H9 (cell line): ENCODE measurements at regions not wholly inside any gene's neighbourhood (a gene's known extent, or its start where the extent isn't known, plus 50 kb on each side); places are given as distances from the start of the nearest gene placed in this dataset.

Experiments used
- DNase-seq: peaks from one replicate; pipeline ENCODE4 v3.0.0-alpha.2; 2017
- H2AFZ ChIP-seq: one replicate; pipeline ENCODE4 v1.6.1; 2013; ENCODE audit warnings: mild to moderate bottlenecking, low read length, control low read depth, moderate library complexity
- H2AK5ac ChIP-seq: 2 replicates; pipeline ENCODE4 v1.6.1; 2013; ENCODE audit warnings: low read length, control low read depth, mixed read lengths; ENCODE audit not compliant: insufficient read length
- H2BK120ac ChIP-seq: one replicate; pipeline ENCODE4 v1.6.1; 2013; ENCODE audit warnings: low read depth, mild to moderate bottlenecking, low read length, control low read depth, inconsistent platforms; ENCODE audit not compliant: poor library complexity, severe bottlenecking
- H2BK12ac ChIP-seq: 2 replicates; pipeline ENCODE4 v1.6.1; 2013; ENCODE audit warnings: low read length, control low read depth, mixed read lengths, low read depth; ENCODE audit not compliant: insufficient read length
- H2BK15ac ChIP-seq: 2 replicates; pipeline ENCODE4 v1.6.1; 2013; ENCODE audit warnings: low read depth, low read length, control low read depth
- H2BK20ac ChIP-seq: one replicate; pipeline ENCODE4 v1.6.1; 2013; ENCODE audit warnings: low read depth, mild to moderate bottlenecking, low read length, control low read depth, inconsistent platforms; ENCODE audit not compliant: poor library complexity, severe bottlenecking
- H2BK5ac ChIP-seq: 2 replicates; pipeline ENCODE4 v1.6.1; 2013; ENCODE audit warnings: low read length, control low read depth, mixed read lengths; ENCODE audit not compliant: insufficient read length
- H3K14ac ChIP-seq: 2 replicates; pipeline ENCODE4 v1.6.1; 2013; ENCODE audit warnings: low read length, control low read depth; ENCODE audit not compliant: insufficient read depth
- H3K18ac ChIP-seq: 2 replicates; pipeline ENCODE4 v1.6.1; 2013; ENCODE audit warnings: low read depth, mild to moderate bottlenecking, mixed read lengths, low read length, control low read depth; ENCODE audit not compliant: insufficient read length
- H3K23ac ChIP-seq: 2 replicates; pipeline ENCODE4 v1.6.1; 2013; ENCODE audit warnings: low read length, control low read depth, mixed read lengths, low read depth; ENCODE audit not compliant: insufficient read length
- H3K23me2 ChIP-seq: 2 replicates; pipeline ENCODE4 v1.6.1; 2013; ENCODE audit warnings: low read depth, mild to moderate bottlenecking, mixed read lengths, low read length, control low read depth; ENCODE audit not compliant: insufficient read length, poor library complexity, severe bottlenecking
- H3K27ac ChIP-seq: 2 replicates; pipeline ENCODE4 v1.5.1; 2013; ENCODE audit warnings: low read length, control low read depth, mixed read lengths, low read depth; ENCODE audit not compliant: insufficient read length
- H3K27me3 ChIP-seq: 2 replicates; pipeline ENCODE4 v1.6.1; 2013; ENCODE audit warnings: low read length, control low read depth, inconsistent platforms; ENCODE audit not compliant: insufficient read depth
- H3K4ac ChIP-seq: 2 replicates; pipeline ENCODE4 v1.6.1; 2013; ENCODE audit warnings: low read depth, mild to moderate bottlenecking, control low read depth, inconsistent platforms, low read length, moderate library complexity
- H3K4me1 ChIP-seq: 2 replicates; pipeline ENCODE4 v1.6.1; 2013; ENCODE audit warnings: low read length, control low read depth, inconsistent platforms; ENCODE audit not compliant: insufficient read depth
- H3K4me2 ChIP-seq: 2 replicates; pipeline ENCODE4 v1.6.1; 2013; ENCODE audit warnings: low read length, control low read depth, mixed read lengths; ENCODE audit not compliant: insufficient read length, insufficient read depth
- H3K56ac ChIP-seq: 2 replicates; pipeline ENCODE4 v1.6.1; 2013; ENCODE audit warnings: low read depth, mild to moderate bottlenecking, mixed read lengths, low read length, control low read depth; ENCODE audit not compliant: insufficient read length
- H3K79me1 ChIP-seq: 2 replicates; pipeline ENCODE4 v1.6.1; 2013; ENCODE audit warnings: low read depth, mild to moderate bottlenecking, moderate library complexity, low read length, control low read depth, inconsistent platforms; ENCODE audit not compliant: insufficient read depth, poor library complexity, severe bottlenecking
- H3K79me2 ChIP-seq: 2 replicates; pipeline ENCODE4 v1.6.1; 2013; ENCODE audit warnings: low read length, control low read depth, inconsistent platforms; ENCODE audit not compliant: insufficient read depth
- H3K9ac ChIP-seq: 2 replicates; pipeline ENCODE4 v1.6.1; 2013; ENCODE audit warnings: low read length, control low read depth, mixed read lengths; ENCODE audit not compliant: insufficient read length; ENCODE audit errors: extremely low read depth
- H3K9me3 ChIP-seq: one replicate; pipeline ENCODE4 v1.6.1; 2013; ENCODE audit warnings: low read depth, low read length, inconsistent platforms; ENCODE audit not compliant: control insufficient read depth
- H3T11ph ChIP-seq: one replicate; pipeline ENCODE4 v1.6.1; 2013; ENCODE audit warnings: mild to moderate bottlenecking, low read length, control low read depth, inconsistent platforms
- H4K20me1 ChIP-seq: one replicate; pipeline ENCODE4 v1.6.1; 2013; ENCODE audit not compliant: control insufficient read depth, insufficient read length, insufficient read depth
- H4K5ac ChIP-seq: 2 replicates; pipeline ENCODE4 v1.6.1; 2013; ENCODE audit warnings: low read depth, mild to moderate bottlenecking, mixed read lengths, low read length, control low read depth; ENCODE audit not compliant: insufficient read length
- H4K8ac ChIP-seq: replicated peaks from 2 replicates; pipeline ENCODE4 v1.6.1; 2013; ENCODE audit warnings: low read length, control low read depth, mixed read lengths, low read depth; ENCODE audit not compliant: insufficient read length
- H4K91ac ChIP-seq: 2 replicates; pipeline ENCODE4 v1.6.1; 2013; ENCODE audit warnings: low read depth, mild to moderate bottlenecking, moderate library complexity, mixed read lengths, low read length, control low read depth; ENCODE audit not compliant: insufficient read length
- H3K27ac Mint-ChIP-seq, 3 experiments: 2 replicates in 2 of 3; 3 replicates in 1 of 3; pipeline ENCODE4 v1.8.0; 2020 to 2021; ENCODE audit warnings: mixed read lengths in 3 of 3, mild to moderate bottlenecking in 1 of 3, moderate library complexity in 1 of 3
- H3K27me3 Mint-ChIP-seq: 2 replicates; pipeline ENCODE4 v1.8.0; 2021; ENCODE audit warnings: low read depth, mild to moderate bottlenecking, moderate library complexity, mixed read lengths
- H3K36me3 Mint-ChIP-seq, 3 experiments: 2 replicates in 2 of 3; 3 replicates in 1 of 3; pipeline ENCODE4 v1.8.0; 2020 to 2021; ENCODE audit warnings: low read depth in 3 of 3, mixed read lengths in 3 of 3; ENCODE audit not compliant: insufficient read depth in 1 of 3
- H3K4me1 Mint-ChIP-seq, 2 experiments: 2 replicates each; pipeline ENCODE4 v1.8.0; 2020; ENCODE audit warnings: mixed read lengths in 2 of 2
- H3K4me3 Mint-ChIP-seq, 2 experiments: 2 replicates in 1 of 2; 3 replicates in 1 of 2; pipeline ENCODE4 v1.8.0; 2020 to 2021; ENCODE audit warnings: mild to moderate bottlenecking in 2 of 2, mixed read lengths in 2 of 2, moderate library complexity in 1 of 2
- H3K9me3 Mint-ChIP-seq, 2 experiments: 2 replicates in 1 of 2; 3 replicates in 1 of 2; pipeline ENCODE4 v1.8.0; 2020; ENCODE audit warnings: mild to moderate bottlenecking in 2 of 2, mixed read lengths in 2 of 2, moderate library complexity in 1 of 2
- TF ChIP-seq, protein P1 (sequence below): fragments of 200-600 bp; sonication (generic); conservative IDR thresholded peaks from 3 replicates; pipeline ENCODE4 v1.8.0; 2021; ENCODE audit warnings: antibody characterized with exemption, mild to moderate bottlenecking

DNA sequence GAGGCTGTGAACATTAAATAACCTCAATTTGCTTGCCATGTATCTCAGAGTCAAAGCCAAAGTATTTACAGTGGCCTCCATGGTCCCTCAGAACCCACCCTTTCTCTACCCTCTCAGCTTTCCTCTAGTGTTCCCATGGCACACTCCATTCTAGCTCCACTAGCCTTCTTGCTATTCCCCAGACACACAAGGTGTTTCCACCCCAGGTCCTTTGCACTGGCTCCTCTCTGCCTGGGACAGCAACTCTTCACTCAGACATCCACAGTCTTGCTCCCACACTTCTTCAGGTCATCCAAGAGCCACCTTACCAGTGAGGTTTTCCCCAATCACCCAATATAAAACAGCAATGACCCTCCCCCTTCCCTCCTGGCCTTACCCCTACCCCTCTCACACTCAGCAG, 56.5 kb upstream of the PLEKHG1 start:
- Histone ChIP-seq H3K27ac (no peak overlapping the region), H3K4me2 (no peak overlapping the region), H2BK15ac (no peak overlapping the region), H3K79me2 (no peaks in the 10 kb centered on the region), H3K23ac (no peak overlapping the region), H3K9ac (no peak overlapping the region), H3K18ac (no peak overlapping the region), H3K27me3 (no peaks in the 10 kb centered on the region), H4K5ac (no peak overlapping the region), H3K14ac (no peak overlapping the region), H4K91ac (no peak overlapping the region), H2AK5ac (no peak overlapping the region), H3K23me2 (no peaks in the 10 kb centered on the region), H2BK120ac (no peak overlapping the region), H2AFZ (no peak overlapping the region), H3K79me1 (no peaks in the 10 kb centered on the region), H4K8ac (no peak overlapping the region), H3K4me1 (no peaks in the 10 kb centered on the region), H3T11ph (no peak overlapping the region), H3K56ac (no peak overlapping the region), H3K9me3 (no peaks in the 10 kb centered on the region), H2BK12ac (no peak overlapping the region), H4K20me1 (no peaks in the 10 kb centered on the region), H2BK20ac (no peak overlapping the region), H2BK5ac (no peak overlapping the region), H3K4ac (no peak overlapping the region)
- Mint-ChIP-seq H3K27ac (no peak overlapping the region), H3K9me3 (peaks cover 2 to 3% of the 10 kb centered on the region in 2 experiments; a peak in 3 of 5 replicates), H3K4me3 (no peak overlapping the region), H3K36me3 (0 out of 7 replicates have a peak, but pooled peaks cover 0 to 5% (median 0%) of the 10 kb centered on the region in 3 experiments), H3K27me3 (peaks cover 14% of the 10 kb centered on the region), H3K4me1 (peaks cover 4 to 5% of the 10 kb centered on the region in 2 experiments; a peak in 3 of 4 replicates)
- no peak for DNase-seq
- TF ChIP-seq, protein P1, sequence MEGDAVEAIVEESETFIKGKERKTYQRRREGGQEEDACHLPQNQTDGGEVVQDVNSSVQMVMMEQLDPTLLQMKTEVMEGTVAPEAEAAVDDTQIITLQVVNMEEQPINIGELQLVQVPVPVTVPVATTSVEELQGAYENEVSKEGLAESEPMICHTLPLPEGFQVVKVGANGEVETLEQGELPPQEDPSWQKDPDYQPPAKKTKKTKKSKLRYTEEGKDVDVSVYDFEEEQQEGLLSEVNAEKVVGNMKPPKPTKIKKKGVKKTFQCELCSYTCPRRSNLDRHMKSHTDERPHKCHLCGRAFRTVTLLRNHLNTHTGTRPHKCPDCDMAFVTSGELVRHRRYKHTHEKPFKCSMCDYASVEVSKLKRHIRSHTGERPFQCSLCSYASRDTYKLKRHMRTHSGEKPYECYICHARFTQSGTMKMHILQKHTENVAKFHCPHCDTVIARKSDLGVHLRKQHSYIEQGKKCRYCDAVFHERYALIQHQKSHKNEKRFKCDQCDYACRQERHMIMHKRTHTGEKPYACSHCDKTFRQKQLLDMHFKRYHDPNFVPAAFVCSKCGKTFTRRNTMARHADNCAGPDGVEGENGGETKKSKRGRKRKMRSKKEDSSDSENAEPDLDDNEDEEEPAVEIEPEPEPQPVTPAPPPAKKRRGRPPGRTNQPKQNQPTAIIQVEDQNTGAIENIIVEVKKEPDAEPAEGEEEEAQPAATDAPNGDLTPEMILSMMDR: no peak
